ENCODE measurements at regions not wholly inside any gene's neighbourhood (a gene's known extent, or its start where the extent isn't known, plus 50 kb on each side); places are given as distances from the start of the nearest gene placed in this dataset.

DNA sequence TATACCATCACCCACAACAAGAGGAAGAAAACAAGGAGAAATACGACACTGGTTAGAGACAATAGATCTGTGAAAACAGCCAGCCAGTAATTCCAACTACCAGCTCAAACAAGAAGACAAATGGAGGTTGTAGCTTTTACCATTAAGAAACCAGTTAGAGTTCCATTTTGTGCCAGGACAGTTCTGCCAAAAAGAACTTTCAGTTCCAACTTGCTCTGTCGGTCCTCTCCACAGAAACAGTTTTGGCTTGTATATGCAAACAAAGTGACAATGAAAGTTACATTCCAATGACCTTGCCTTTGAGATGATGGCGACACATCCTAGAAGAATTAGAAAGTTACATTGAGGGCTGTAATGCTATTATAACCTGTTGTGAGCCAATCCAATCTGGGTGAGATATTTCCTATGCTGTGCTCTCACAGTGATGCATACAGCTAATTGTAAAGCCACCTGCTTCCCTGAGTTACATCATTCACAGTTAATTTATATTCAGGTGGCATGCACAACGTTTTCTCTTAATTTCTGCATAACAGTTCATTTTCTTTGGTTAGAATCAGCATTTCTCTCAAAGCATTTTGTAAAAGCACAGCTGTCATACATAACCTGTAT lies 1378.4 kb upstream of the PIK3C3 start:
- peak; percentile 24; the same call in 2 of the 3 replicates for ATAC-seq
- Histone ChIP-seq H3K4me1 (ENCODE audit: insufficient read depth) (peaks cover 24% of the 10 kb centered on the region), H3F3A (replicated peaks; ENCODE audit: low read depth) (no peaks in the 10 kb centered on the region), H3K79me2 (replicated peaks; ENCODE audit: insufficient read depth) (no peaks in the 10 kb centered on the region), H3K9me2 (ENCODE audit: insufficient read depth) (no peaks in the 10 kb centered on the region), H3K4me3 (no peak overlapping the region), H2AFZ (peak overlapping the region; percentile 5), H3K27ac (ENCODE audit: low read depth) (0 out of 2 replicates have a peak overlapping the region, but pooled peaks have one; percentile 29), H4K20me1 (replicated peaks; ENCODE audit: insufficient read depth) (no peaks in the 10 kb centered on the region), H3K27me3 (ENCODE audit: insufficient read depth) (no peaks in the 10 kb centered on the region), H3K4me2 (peak overlapping the region; percentile 30), H3K36me3 (ENCODE audit: insufficient read depth) (no peaks in the 10 kb centered on the region)
- Mint-ChIP-seq H3K27me3 (ENCODE audit: insufficient read depth, low read depth, poor library complexity) (peaks cover 3% of the 10 kb centered on the region), H3K9me3 (no peaks in the 10 kb centered on the region), H3K4me3 (no peak overlapping the region), H3K4me1 (peaks cover 4% of the 10 kb centered on the region; the same call in 2 of the 3 replicates), H3K36me3 (ENCODE audit: low read depth) (no peaks in the 10 kb centered on the region), H3K27ac (no peak overlapping the region)
- no peak for TF ChIP-seq ZNF114 (CRISPR knock-in tag; IDR thresholded peaks at IDR 0.05)
- no peak for TF ChIP-seq POLR2AphosphoS5 (IDR thresholded peaks at IDR 0.05; ENCODE audit: low read depth)
- TF ChIP-seq EZH2phosphoT487 (IDR thresholded peaks at IDR 0.05; ENCODE audit: unreplicated experiment), result no peak
- TF ChIP-seq EZH2 (IDR thresholded peaks at IDR 0.05; ENCODE audit: low read depth, unreplicated experiment), result no peak
- DNase-seq (ENCODE audit: low spot score), result peak; percentile 19

- H3K36me3 Mint-ChIP-seq (ENCODE audit: low read depth), result no peaks in the 10 kb centered on the region
- TF ChIP-seq EZH2 (IDR thresholded peaks at IDR 0.05; ENCODE audit: low read depth, unreplicated experiment), result no peak
- TF ChIP-seq EZH2phosphoT487 (IDR thresholded peaks at IDR 0.05; ENCODE audit: unreplicated experiment), result no peak
- no peak for TF ChIP-seq ZNF331 (CRISPR knock-in tag; IDR thresholded peaks at IDR 0.05; ENCODE audit: low read depth)
- TF ChIP-seq, protein P1, sequence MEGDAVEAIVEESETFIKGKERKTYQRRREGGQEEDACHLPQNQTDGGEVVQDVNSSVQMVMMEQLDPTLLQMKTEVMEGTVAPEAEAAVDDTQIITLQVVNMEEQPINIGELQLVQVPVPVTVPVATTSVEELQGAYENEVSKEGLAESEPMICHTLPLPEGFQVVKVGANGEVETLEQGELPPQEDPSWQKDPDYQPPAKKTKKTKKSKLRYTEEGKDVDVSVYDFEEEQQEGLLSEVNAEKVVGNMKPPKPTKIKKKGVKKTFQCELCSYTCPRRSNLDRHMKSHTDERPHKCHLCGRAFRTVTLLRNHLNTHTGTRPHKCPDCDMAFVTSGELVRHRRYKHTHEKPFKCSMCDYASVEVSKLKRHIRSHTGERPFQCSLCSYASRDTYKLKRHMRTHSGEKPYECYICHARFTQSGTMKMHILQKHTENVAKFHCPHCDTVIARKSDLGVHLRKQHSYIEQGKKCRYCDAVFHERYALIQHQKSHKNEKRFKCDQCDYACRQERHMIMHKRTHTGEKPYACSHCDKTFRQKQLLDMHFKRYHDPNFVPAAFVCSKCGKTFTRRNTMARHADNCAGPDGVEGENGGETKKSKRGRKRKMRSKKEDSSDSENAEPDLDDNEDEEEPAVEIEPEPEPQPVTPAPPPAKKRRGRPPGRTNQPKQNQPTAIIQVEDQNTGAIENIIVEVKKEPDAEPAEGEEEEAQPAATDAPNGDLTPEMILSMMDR (conservative IDR thresholded peaks at IDR 0.05; ENCODE audit: low read depth in 2 of 2), result no peak
- TF ChIP-seq, protein P2, sequence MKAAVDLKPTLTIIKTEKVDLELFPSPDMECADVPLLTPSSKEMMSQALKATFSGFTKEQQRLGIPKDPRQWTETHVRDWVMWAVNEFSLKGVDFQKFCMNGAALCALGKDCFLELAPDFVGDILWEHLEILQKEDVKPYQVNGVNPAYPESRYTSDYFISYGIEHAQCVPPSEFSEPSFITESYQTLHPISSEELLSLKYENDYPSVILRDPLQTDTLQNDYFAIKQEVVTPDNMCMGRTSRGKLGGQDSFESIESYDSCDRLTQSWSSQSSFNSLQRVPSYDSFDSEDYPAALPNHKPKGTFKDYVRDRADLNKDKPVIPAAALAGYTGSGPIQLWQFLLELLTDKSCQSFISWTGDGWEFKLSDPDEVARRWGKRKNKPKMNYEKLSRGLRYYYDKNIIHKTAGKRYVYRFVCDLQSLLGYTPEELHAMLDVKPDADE (IDR thresholded peaks at IDR 0.05), result no peak
- TF ChIP-seq ZNF114 (CRISPR knock-in tag; IDR thresholded peaks at IDR 0.05), result no peak
- TF ChIP-seq, protein P3, sequence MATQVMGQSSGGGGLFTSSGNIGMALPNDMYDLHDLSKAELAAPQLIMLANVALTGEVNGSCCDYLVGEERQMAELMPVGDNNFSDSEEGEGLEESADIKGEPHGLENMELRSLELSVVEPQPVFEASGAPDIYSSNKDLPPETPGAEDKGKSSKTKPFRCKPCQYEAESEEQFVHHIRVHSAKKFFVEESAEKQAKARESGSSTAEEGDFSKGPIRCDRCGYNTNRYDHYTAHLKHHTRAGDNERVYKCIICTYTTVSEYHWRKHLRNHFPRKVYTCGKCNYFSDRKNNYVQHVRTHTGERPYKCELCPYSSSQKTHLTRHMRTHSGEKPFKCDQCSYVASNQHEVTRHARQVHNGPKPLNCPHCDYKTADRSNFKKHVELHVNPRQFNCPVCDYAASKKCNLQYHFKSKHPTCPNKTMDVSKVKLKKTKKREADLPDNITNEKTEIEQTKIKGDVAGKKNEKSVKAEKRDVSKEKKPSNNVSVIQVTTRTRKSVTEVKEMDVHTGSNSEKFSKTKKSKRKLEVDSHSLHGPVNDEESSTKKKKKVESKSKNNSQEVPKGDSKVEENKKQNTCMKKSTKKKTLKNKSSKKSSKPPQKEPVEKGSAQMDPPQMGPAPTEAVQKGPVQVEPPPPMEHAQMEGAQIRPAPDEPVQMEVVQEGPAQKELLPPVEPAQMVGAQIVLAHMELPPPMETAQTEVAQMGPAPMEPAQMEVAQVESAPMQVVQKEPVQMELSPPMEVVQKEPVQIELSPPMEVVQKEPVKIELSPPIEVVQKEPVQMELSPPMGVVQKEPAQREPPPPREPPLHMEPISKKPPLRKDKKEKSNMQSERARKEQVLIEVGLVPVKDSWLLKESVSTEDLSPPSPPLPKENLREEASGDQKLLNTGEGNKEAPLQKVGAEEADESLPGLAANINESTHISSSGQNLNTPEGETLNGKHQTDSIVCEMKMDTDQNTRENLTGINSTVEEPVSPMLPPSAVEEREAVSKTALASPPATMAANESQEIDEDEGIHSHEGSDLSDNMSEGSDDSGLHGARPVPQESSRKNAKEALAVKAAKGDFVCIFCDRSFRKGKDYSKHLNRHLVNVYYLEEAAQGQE (IDR thresholded peaks at IDR 0.05; ENCODE audit: unreplicated experiment), result no peak
- no peak for TF ChIP-seq NANOG (IDR thresholded peaks at IDR 0.05; ENCODE audit: borderline replicate concordance)
- no peak for TF ChIP-seq STAT1 (IDR thresholded peaks at IDR 0.05; ENCODE audit: unreplicated experiment)
These were observed 1384.4 kb upstream of the PIK3C3 start for GRCh38 chr18:40570615-40571014.

More at GRCh38 chr18:40570615-40571014, 1384.4 kb upstream of the PIK3C3 start:
- Mint-ChIP-seq H3K9me3 (no peaks in the 10 kb centered on the region), H3K27me3 (ENCODE audit: insufficient read depth, low read depth, poor library complexity) (peaks cover 3% of the 10 kb centered on the region), H3K4me1 (peaks cover 4% of the 10 kb centered on the region; the same call in 2 of the 3 replicates), H3K27ac (no peak overlapping the region), H3K4me3 (no peak overlapping the region)
- Histone ChIP-seq H4K20me1 (replicated peaks; ENCODE audit: insufficient read depth) (no peaks in the 10 kb centered on the region), H3F3A (replicated peaks; ENCODE audit: low read depth) (no peaks in the 10 kb centered on the region), H3K4me1 (ENCODE audit: insufficient read depth) (no peaks in the 10 kb centered on the region), H3K27me3 (ENCODE audit: insufficient read depth) (no peaks in the 10 kb centered on the region), H3K27ac (ENCODE audit: low read depth) (no peak overlapping the region), H3K36me3 (ENCODE audit: insufficient read depth) (no peaks in the 10 kb centered on the region), H3K79me2 (replicated peaks; ENCODE audit: insufficient read depth) (no peaks in the 10 kb centered on the region), H3K4me3 (no peak overlapping the region), H3K9me2 (ENCODE audit: insufficient read depth) (no peaks in the 10 kb centered on the region), H2AFZ (no peak overlapping the region), H3K4me2 (no peak overlapping the region)
- ATAC-seq, result no peak
- no peak for DNase-seq (ENCODE audit: low spot score)

Data from GM23338 (cell line).